ENCODE measurements at regions not wholly inside any gene's neighbourhood (a gene's known extent, or its start where the extent isn't known, plus 50 kb on each side); places are given as distances from the start of the nearest gene placed in this dataset.

DNA sequence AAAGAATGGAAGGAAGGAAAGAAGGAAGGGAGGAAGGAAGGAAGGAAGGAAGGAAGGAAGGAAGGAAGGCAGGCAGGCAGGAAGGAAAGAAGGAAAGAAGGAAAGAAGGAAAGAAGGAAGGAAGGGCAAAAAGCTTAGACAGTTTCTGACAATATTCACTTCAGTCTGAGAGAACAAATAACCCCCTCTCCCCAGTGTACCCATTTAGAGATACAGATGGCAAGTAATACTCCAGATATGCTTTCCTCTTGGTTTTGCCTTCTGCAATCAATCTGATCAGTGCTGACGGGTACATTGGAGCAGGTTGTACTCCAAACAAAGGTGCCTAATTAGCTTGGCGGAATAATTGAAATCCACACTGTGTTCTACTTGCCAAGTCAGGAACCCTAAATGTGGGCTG is 534.6 kb upstream of the TMEFF2 start:
- TF ChIP-seq CHD1 (IDR thresholded peaks at IDR 0.05; ENCODE audit: low read depth, low read length) (no peak), ZSCAN29 (IDR thresholded peaks at IDR 0.05) (no peak), SUPT20H (IDR thresholded peaks at IDR 0.05; ENCODE audit: borderline replicate concordance, control insufficient read depth, low read depth, low read length) (no peak), KLF5 (IDR thresholded peaks at IDR 0.05; ENCODE audit: partially characterized antibody) (no peak), TARDBP (IDR thresholded peaks at IDR 0.05; ENCODE audit: borderline replicate concordance) (no peak), ZNF622 (IDR thresholded peaks at IDR 0.05) (no peak), RELA (IDR thresholded peaks at IDR 0.05; ENCODE audit: borderline replicate concordance, partially characterized antibody) (no peak), TCF3 (IDR thresholded peaks at IDR 0.05; ENCODE audit: borderline replicate concordance, insufficient read depth, low read depth, low read length) (no peak), RAD21 (IDR thresholded peaks at IDR 0.05; ENCODE audit: insufficient read depth, low read depth, low read length) (no peak)
- TF ChIP-seq, protein P1, sequence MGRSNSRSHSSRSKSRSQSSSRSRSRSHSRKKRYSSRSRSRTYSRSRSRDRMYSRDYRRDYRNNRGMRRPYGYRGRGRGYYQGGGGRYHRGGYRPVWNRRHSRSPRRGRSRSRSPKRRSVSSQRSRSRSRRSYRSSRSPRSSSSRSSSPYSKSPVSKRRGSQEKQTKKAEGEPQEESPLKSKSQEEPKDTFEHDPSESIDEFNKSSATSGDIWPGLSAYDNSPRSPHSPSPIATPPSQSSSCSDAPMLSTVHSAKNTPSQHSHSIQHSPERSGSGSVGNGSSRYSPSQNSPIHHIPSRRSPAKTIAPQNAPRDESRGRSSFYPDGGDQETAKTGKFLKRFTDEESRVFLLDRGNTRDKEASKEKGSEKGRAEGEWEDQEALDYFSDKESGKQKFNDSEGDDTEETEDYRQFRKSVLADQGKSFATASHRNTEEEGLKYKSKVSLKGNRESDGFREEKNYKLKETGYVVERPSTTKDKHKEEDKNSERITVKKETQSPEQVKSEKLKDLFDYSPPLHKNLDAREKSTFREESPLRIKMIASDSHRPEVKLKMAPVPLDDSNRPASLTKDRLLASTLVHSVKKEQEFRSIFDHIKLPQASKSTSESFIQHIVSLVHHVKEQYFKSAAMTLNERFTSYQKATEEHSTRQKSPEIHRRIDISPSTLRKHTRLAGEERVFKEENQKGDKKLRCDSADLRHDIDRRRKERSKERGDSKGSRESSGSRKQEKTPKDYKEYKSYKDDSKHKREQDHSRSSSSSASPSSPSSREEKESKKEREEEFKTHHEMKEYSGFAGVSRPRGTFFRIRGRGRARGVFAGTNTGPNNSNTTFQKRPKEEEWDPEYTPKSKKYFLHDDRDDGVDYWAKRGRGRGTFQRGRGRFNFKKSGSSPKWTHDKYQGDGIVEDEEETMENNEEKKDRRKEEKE (IDR thresholded peaks at IDR 0.05) = no peak
- TF ChIP-seq, protein P2, sequence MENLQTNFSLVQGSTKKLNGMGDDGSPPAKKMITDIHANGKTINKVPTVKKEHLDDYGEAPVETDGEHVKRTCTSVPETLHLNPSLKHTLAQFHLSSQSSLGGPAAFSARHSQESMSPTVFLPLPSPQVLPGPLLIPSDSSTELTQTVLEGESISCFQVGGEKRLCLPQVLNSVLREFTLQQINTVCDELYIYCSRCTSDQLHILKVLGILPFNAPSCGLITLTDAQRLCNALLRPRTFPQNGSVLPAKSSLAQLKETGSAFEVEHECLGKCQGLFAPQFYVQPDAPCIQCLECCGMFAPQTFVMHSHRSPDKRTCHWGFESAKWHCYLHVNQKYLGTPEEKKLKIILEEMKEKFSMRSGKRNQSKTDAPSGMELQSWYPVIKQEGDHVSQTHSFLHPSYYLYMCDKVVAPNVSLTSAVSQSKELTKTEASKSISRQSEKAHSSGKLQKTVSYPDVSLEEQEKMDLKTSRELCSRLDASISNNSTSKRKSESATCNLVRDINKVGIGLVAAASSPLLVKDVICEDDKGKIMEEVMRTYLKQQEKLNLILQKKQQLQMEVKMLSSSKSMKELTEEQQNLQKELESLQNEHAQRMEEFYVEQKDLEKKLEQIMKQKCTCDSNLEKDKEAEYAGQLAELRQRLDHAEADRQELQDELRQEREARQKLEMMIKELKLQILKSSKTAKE (IDR thresholded peaks at IDR 0.05; ENCODE audit: low read depth, poor library complexity, severe bottlenecking) = no peak
- TF ChIP-seq, protein P3, sequence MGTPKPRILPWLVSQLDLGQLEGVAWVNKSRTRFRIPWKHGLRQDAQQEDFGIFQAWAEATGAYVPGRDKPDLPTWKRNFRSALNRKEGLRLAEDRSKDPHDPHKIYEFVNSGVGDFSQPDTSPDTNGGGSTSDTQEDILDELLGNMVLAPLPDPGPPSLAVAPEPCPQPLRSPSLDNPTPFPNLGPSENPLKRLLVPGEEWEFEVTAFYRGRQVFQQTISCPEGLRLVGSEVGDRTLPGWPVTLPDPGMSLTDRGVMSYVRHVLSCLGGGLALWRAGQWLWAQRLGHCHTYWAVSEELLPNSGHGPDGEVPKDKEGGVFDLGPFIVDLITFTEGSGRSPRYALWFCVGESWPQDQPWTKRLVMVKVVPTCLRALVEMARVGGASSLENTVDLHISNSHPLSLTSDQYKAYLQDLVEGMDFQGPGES (IDR thresholded peaks at IDR 0.05) = no peak
- no TSS peak for BruUV-seq (replicated peaks)
- DNase-seq (ENCODE audit: low read depth, low spot score) = no peak
- Histone ChIP-seq H3K9me3 (replicated peaks; ENCODE audit: control insufficient read depth, insufficient read depth, low read length) (no peaks in the 10 kb centered on the region), H3K4me1 (ENCODE audit: control insufficient read depth, insufficient read depth, low read length) (no peaks in the 10 kb centered on the region), H3K9ac (ENCODE audit: control insufficient read depth, insufficient read depth, low read length) (no peak overlapping the region), H3K4me3 (no peak overlapping the region), H2AFZ (ENCODE audit: control insufficient read depth, low read depth, low read length) (no peak overlapping the region), H4K20me1 (ENCODE audit: control insufficient read depth, insufficient read depth) (no peaks in the 10 kb centered on the region), H3K27ac (ENCODE audit: control insufficient read depth, insufficient read depth) (no peak overlapping the region), H3K27me3 (replicated peaks in 1 of 2; ENCODE audit: control insufficient read depth in 2 of 2, insufficient read depth in 2 of 2, low read length in 1 of 2) (no peaks in the 10 kb centered on the region), H3K79me2 (ENCODE audit: control insufficient read depth, insufficient read depth, low read length) (no peaks in the 10 kb centered on the region), H3K36me3 (ENCODE audit: control insufficient read depth in 2 of 2, insufficient read depth in 2 of 2, low read length in 1 of 2) (no peaks in the 10 kb centered on the region), H3K4me2 (ENCODE audit: control insufficient read depth, insufficient read depth) (no peak overlapping the region)
- no peak for ATAC-seq
- no peak for FAIRE-seq
- intact Hi-C loops (cut with micrococcal nuclease; ENCODE audit: unreplicated experiment) (no loop called here), in situ Hi-C loops (cut with MboI) (no loop called here)
- WGBS (ENCODE audit: insufficient coverage, insufficient replicate concordance, low lambda C conversion rate, missing lambda C conversion rate) = 92% methylated on average over 2 of the region's 2 CpGs
- SMC1A ChIA-PET (ENCODE audit: uncharacterized antibody, unreplicated experiment) = no interaction called here
- RAD21 ChIA-PET (ENCODE audit: unreplicated experiment) = no interaction called here
- CTCF ChIA-PET = no interaction called here
- POLR2A ChIA-PET = no interaction called here

Data from GM12878 (cell line).